ENCODE measurements at regions not wholly inside any gene's neighbourhood (a gene's known extent, or its start where the extent isn't known, plus 50 kb on each side); places are given as distances from the start of the nearest gene placed in this dataset.
A peak's percentile ranks its signal among the peaks of the same experiment; 100 is the strongest.

GRCh38 chr2:226048611-226049010 lies 649.1 kb downstream of the NYAP2 start:
- DNase-seq (ENCODE audit: low spot score), result no peak
- H3K4me3 ChIP-seq, result no peak overlapping the region
- no peak for TF ChIP-seq CTCF (IDR thresholded peaks at IDR 0.05)
- H3K27ac ChIP-seq, result no peak overlapping the region

GRCh38 chr2:226045080-226045479 lies 645.6 kb downstream of the NYAP2 start:
- no peak for TF ChIP-seq CTCF (IDR thresholded peaks at IDR 0.05)
- no peak overlapping the region for H3K4me3 ChIP-seq
- no peak overlapping the region for H3K27ac ChIP-seq
- no peak for DNase-seq (ENCODE audit: low spot score)

GRCh38 chr2:226040344-226040900 lies 640.9 kb downstream of the NYAP2 start:
- no peak overlapping the region for H3K27ac ChIP-seq
- no peak overlapping the region for H3K4me3 ChIP-seq
- no peak for TF ChIP-seq CTCF (IDR thresholded peaks at IDR 0.05)
- no peak for DNase-seq (ENCODE audit: low spot score)

- no peak overlapping the region for H3K27ac ChIP-seq
- TF ChIP-seq CTCF (IDR thresholded peaks at IDR 0.05), result no peak
- no peak for DNase-seq (ENCODE audit: low spot score)
Measured at GRCh38 chr2:226037526-226037925, 638.0 kb downstream of the NYAP2 start.

GRCh38 chr2:226031647-226032501 lies 632.4 kb downstream of the NYAP2 start:
- DNase-seq (ENCODE audit: low spot score), result no peak
- TF ChIP-seq CTCF (IDR thresholded peaks at IDR 0.05), result no peak
- peak overlapping the region; percentile 69 for H3K4me3 ChIP-seq
- no peak overlapping the region for H3K27ac ChIP-seq

More at GRCh38 chr2:226037526-226037925, 638.0 kb downstream of the NYAP2 start:
- no peak overlapping the region for H3K4me3 ChIP-seq

- no peak for DNase-seq (ENCODE audit: low spot score)
- H3K4me3 ChIP-seq, result peak overlapping the region; percentile 69
- H3K27ac ChIP-seq, result peak overlapping the region in 1 of 2 donors; percentile 36
- TF ChIP-seq CTCF (IDR thresholded peaks at IDR 0.05), result no peak
Measured at GRCh38 chr2:226030788-226031646, 631.5 kb downstream of the NYAP2 start.

Measured in coronary artery (tissue), 2 donors.